ENCODE measurements at regions not wholly inside any gene's neighbourhood (a gene's known extent, or its start where the extent isn't known, plus 50 kb on each side); places are given as distances from the start of the nearest gene placed in this dataset.

- no peaks in the 10 kb centered on the region for H3K79me2 ChIP-seq (ENCODE audit: insufficient read depth, low read length)
- WGBS (ENCODE audit: insufficient coverage): no CpG with 5 or more reads among the region's 4 CpGs
- H3K4me1 ChIP-seq (ENCODE audit: control insufficient read depth in 1 of 2, insufficient read depth in 2 of 2, low read length in 2 of 2): no peaks in the 10 kb centered on the region
- no peak overlapping the region for H3K4me3 Mint-ChIP-seq
- no peaks in the 10 kb centered on the region for H3K9me3 ChIP-seq (replicated peaks in 1 of 2; ENCODE audit: control insufficient read depth in 1 of 2, insufficient read depth in 1 of 2, low read length in 2 of 2)
- no peak overlapping the region for H3K27ac Mint-ChIP-seq
- intact Hi-C loops (cut with micrococcal nuclease): no loop called here
- no peaks in the 10 kb centered on the region for H3K36me3 ChIP-seq (replicated peaks in 1 of 2; ENCODE audit: control insufficient read depth in 1 of 2, insufficient read depth in 2 of 2, low read length in 2 of 2)
- H4K20me1 ChIP-seq (ENCODE audit: insufficient read depth, low read length): no peaks in the 10 kb centered on the region
- H3K27me3 Mint-ChIP-seq (ENCODE audit: low read depth in 3 of 3): peaks cover 0 to 2% (median 0%) of the 10 kb centered on the region in 3 donors
- H3K4me1 Mint-ChIP-seq: no peaks in the 10 kb centered on the region
- no peak overlapping the region for H3K4me3 ChIP-seq (replicated peaks in 1 of 3; ENCODE audit: low read depth in 2 of 3, low read length in 3 of 3)
- H3K4me2 ChIP-seq (replicated peaks; ENCODE audit: extremely low read depth, low read length, poor library complexity, severe bottlenecking): no peak overlapping the region
- H3K9ac ChIP-seq (ENCODE audit: insufficient read depth, low read length, poor library complexity, severe bottlenecking): no peak overlapping the region
- peaks cover 0 to 2% (median 0%) of the 10 kb centered on the region in 7 donors for H3K9me3 Mint-ChIP-seq
- no peaks in the 10 kb centered on the region for H3K36me3 Mint-ChIP-seq
- TF ChIP-seq, protein P1, sequence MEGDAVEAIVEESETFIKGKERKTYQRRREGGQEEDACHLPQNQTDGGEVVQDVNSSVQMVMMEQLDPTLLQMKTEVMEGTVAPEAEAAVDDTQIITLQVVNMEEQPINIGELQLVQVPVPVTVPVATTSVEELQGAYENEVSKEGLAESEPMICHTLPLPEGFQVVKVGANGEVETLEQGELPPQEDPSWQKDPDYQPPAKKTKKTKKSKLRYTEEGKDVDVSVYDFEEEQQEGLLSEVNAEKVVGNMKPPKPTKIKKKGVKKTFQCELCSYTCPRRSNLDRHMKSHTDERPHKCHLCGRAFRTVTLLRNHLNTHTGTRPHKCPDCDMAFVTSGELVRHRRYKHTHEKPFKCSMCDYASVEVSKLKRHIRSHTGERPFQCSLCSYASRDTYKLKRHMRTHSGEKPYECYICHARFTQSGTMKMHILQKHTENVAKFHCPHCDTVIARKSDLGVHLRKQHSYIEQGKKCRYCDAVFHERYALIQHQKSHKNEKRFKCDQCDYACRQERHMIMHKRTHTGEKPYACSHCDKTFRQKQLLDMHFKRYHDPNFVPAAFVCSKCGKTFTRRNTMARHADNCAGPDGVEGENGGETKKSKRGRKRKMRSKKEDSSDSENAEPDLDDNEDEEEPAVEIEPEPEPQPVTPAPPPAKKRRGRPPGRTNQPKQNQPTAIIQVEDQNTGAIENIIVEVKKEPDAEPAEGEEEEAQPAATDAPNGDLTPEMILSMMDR (IDR thresholded peaks at IDR 0.05): no peak
- H3K27ac ChIP-seq (ENCODE audit: low read depth in 1 of 2, low read length in 2 of 2): no peak overlapping the region
- H2AFZ ChIP-seq (ENCODE audit: insufficient read depth, low read depth, low read length, poor library complexity, severe bottlenecking): no peak overlapping the region
- no peak for DNase-seq
- H3K27me3 ChIP-seq (ENCODE audit: control insufficient read depth in 2 of 2, insufficient read depth in 2 of 2, low read length in 2 of 2): no peaks in the 10 kb centered on the region
Observed at GRCh38 chr4:12584116-12584875, 899.8 kb downstream of the RAB28 start.

- Histone ChIP-seq H3K4me1 (ENCODE audit: control insufficient read depth in 1 of 2, insufficient read depth in 2 of 2, low read length in 2 of 2) (no peaks in the 10 kb centered on the region), H3K79me2 (ENCODE audit: insufficient read depth, low read length) (no peaks in the 10 kb centered on the region), H3K4me2 (replicated peaks; ENCODE audit: extremely low read depth, low read length, poor library complexity, severe bottlenecking) (no peak overlapping the region), H3K36me3 (replicated peaks in 1 of 2; ENCODE audit: control insufficient read depth in 1 of 2, insufficient read depth in 2 of 2, low read length in 2 of 2) (no peaks in the 10 kb centered on the region), H3K4me3 (replicated peaks in 1 of 3; ENCODE audit: low read depth in 2 of 3, low read length in 3 of 3) (no peak overlapping the region), H4K20me1 (ENCODE audit: insufficient read depth, low read length) (no peaks in the 10 kb centered on the region), H3K9me3 (replicated peaks in 1 of 2; ENCODE audit: control insufficient read depth in 1 of 2, insufficient read depth in 1 of 2, low read length in 2 of 2) (no peaks in the 10 kb centered on the region), H2AFZ (ENCODE audit: insufficient read depth, low read depth, low read length, poor library complexity, severe bottlenecking) (no peak overlapping the region), H3K27me3 (ENCODE audit: control insufficient read depth in 2 of 2, insufficient read depth in 2 of 2, low read length in 2 of 2) (no peaks in the 10 kb centered on the region), H3K27ac (ENCODE audit: low read depth in 1 of 2, low read length in 2 of 2) (no peak overlapping the region), H3K9ac (ENCODE audit: insufficient read depth, low read length, poor library complexity, severe bottlenecking) (no peak overlapping the region)
- intact Hi-C loops (cut with micrococcal nuclease): no loop called here
- H3K4me1 Mint-ChIP-seq: no peaks in the 10 kb centered on the region
- peaks cover 0 to 2% (median 0%) of the 10 kb centered on the region in 7 donors for H3K9me3 Mint-ChIP-seq
- DNase-seq: no peak
- no CpG with 5 or more reads among the region's 1 CpG for whole genome bisulfite sequencing (ENCODE audit: insufficient coverage)
- H3K36me3 Mint-ChIP-seq: no peaks in the 10 kb centered on the region
- no peak overlapping the region for H3K27ac Mint-ChIP-seq
- H3K4me3 Mint-ChIP-seq: no peak overlapping the region
- no peaks in the 10 kb centered on the region for H3K27me3 Mint-ChIP-seq (ENCODE audit: low read depth in 3 of 3)
- TF ChIP-seq, protein P1 (IDR thresholded peaks at IDR 0.05): no peak
Observed at GRCh38 chr4:12583275-12583674, 900.9 kb downstream of the RAB28 start.
